ENCODE measurements at regions not wholly inside any gene's neighbourhood (a gene's known extent, or its start where the extent isn't known, plus 50 kb on each side); places are given as distances from the start of the nearest gene placed in this dataset.

DNA sequence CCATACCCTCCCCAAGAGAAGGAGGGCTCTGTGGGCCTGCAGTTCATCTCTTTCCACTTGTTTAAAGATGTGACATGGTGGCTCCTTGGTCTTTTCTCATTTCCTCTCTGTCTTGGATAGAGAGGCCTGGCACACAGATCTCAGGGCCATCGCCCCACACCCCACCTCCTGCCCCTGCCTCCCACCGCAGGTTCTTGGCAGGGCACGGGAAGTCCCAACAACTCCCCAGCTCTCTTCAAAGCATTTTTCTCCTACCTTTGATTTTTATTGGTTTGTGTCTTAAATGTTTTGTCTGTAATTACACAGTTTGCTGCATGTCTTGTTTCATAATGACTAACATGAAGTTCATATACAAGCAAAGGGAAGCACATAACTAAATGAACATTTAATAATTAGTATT is 178.5 kb upstream of the MSX2 start:
- no peaks in the 10 kb centered on the region for H3K36me3 ChIP-seq (ENCODE audit: control insufficient read depth in 3 of 3, insufficient read depth in 3 of 3, low read length in 3 of 3)
- H3K27ac ChIP-seq (ENCODE audit: low read depth, low read length): no peak overlapping the region
- no peak overlapping the region for H3K4me3 ChIP-seq (ENCODE audit: low read length in 3 of 3)
- H3K27me3 ChIP-seq (ENCODE audit: control insufficient read depth in 3 of 3, insufficient read depth in 3 of 3, low read length in 3 of 3): peaks cover 0 to 9% (median 6%) of the 10 kb centered on the region in 3 donors
- H3K4me1 ChIP-seq (ENCODE audit: control insufficient read depth in 3 of 3, insufficient read depth in 3 of 3, low read length in 3 of 3): no peaks in the 10 kb centered on the region
- no peaks in the 10 kb centered on the region for H3K9me3 ChIP-seq (ENCODE audit: control insufficient read depth in 3 of 3, low read length in 3 of 3)
- no peak overlapping the region for H3K9ac ChIP-seq (ENCODE audit: low read depth in 1 of 3, low read length in 3 of 3)

- no peak overlapping the region for H3K4me3 ChIP-seq (ENCODE audit: low read length in 3 of 3)
- no peaks in the 10 kb centered on the region for H3K36me3 ChIP-seq (ENCODE audit: control insufficient read depth in 3 of 3, insufficient read depth in 3 of 3, low read length in 3 of 3)
These were observed 176.6 kb upstream of the MSX2 start for GRCh38 chr5:174547814-174548213.

DNA sequence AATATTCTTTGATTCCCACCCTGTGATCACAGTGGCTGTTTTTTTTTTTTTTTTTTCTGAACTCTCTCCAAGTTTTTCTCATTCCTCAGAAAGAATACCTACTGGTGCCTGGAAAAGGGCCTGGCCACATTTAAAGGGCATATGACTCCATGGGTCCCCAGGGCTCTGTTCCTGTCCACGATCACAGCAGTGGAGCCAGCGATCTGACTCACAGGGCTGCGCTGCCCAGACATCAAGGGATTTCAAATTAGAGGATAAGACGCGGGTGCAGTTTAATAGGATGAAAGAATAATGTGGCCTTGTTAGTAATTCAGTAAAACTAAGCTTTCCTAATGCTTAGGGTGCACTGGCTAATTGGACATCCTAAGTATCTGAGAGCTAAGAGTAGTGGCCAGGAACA is 175.1 kb upstream of the MSX2 start:
- no peaks in the 10 kb centered on the region for H3K9me3 ChIP-seq (ENCODE audit: control insufficient read depth in 3 of 3, low read length in 3 of 3)

More at GRCh38 chr5:174547814-174548213, 176.6 kb upstream of the MSX2 start:
- Histone ChIP-seq H3K27ac (ENCODE audit: low read depth, low read length) (no peak overlapping the region), H3K9ac (ENCODE audit: low read depth in 1 of 3, low read length in 3 of 3) (no peak overlapping the region), H3K4me1 (ENCODE audit: control insufficient read depth in 3 of 3, insufficient read depth in 3 of 3, low read length in 3 of 3) (no peaks in the 10 kb centered on the region), H3K9me3 (ENCODE audit: control insufficient read depth in 3 of 3, low read length in 3 of 3) (no peaks in the 10 kb centered on the region), H3K27me3 (ENCODE audit: control insufficient read depth in 3 of 3, insufficient read depth in 3 of 3, low read length in 3 of 3) (peaks cover 0 to 14% (median 11%) of the 10 kb centered on the region in 3 donors)

GRCh38 chr5:174550026-174550425 is 174.4 kb upstream of the MSX2 start:
- Histone ChIP-seq H3K4me3 (ENCODE audit: low read length in 3 of 3) (no peak overlapping the region), H3K4me1 (ENCODE audit: control insufficient read depth in 3 of 3, insufficient read depth in 3 of 3, low read length in 3 of 3) (no peaks in the 10 kb centered on the region), H3K27me3 (ENCODE audit: control insufficient read depth in 3 of 3, insufficient read depth in 3 of 3, low read length in 3 of 3) (peaks cover 0 to 17% (median 11%) of the 10 kb centered on the region in 3 donors), H3K27ac (ENCODE audit: low read depth, low read length) (no peak overlapping the region), H3K9ac (ENCODE audit: low read depth in 1 of 3, low read length in 3 of 3) (no peak overlapping the region), H3K9me3 (ENCODE audit: control insufficient read depth in 3 of 3, low read length in 3 of 3) (no peaks in the 10 kb centered on the region), H3K36me3 (ENCODE audit: control insufficient read depth in 3 of 3, insufficient read depth in 3 of 3, low read length in 3 of 3) (no peaks in the 10 kb centered on the region)

More for the DNA sequence above, 175.1 kb upstream of the MSX2 start:
- peaks cover 0 to 17% (median 11%) of the 10 kb centered on the region in 3 donors for H3K27me3 ChIP-seq (ENCODE audit: control insufficient read depth in 3 of 3, insufficient read depth in 3 of 3, low read length in 3 of 3)
- no peak overlapping the region for H3K4me3 ChIP-seq (ENCODE audit: low read length in 3 of 3)
- no peak overlapping the region for H3K9ac ChIP-seq (ENCODE audit: low read depth in 1 of 3, low read length in 3 of 3)
- H3K36me3 ChIP-seq (ENCODE audit: control insufficient read depth in 3 of 3, insufficient read depth in 3 of 3, low read length in 3 of 3): no peaks in the 10 kb centered on the region
- no peak overlapping the region for H3K27ac ChIP-seq (ENCODE audit: low read depth, low read length)
- H3K4me1 ChIP-seq (ENCODE audit: control insufficient read depth in 3 of 3, insufficient read depth in 3 of 3, low read length in 3 of 3): no peaks in the 10 kb centered on the region

DNA sequence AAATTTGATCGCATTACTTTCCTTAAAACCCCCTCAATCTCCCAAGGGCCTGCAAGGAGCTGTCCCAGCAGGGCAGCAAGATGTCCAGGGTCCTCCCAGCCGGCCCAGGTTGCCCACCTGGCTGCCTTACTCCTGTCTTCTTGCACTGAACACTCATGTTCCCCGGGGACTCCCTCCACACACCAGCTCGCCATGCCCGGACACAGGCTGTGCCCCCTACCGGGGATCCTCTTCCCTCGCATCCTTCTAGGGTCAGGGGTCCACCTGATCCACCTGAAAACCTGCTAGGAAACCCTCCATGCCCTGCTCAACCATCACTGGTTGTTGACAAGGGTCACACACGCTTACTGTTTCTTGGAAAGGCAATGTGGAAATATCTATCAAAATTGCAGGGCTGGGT is 172.0 kb upstream of the MSX2 start:
- H3K4me1 ChIP-seq (ENCODE audit: control insufficient read depth in 3 of 3, insufficient read depth in 3 of 3, low read length in 3 of 3): no peaks in the 10 kb centered on the region
- no peak overlapping the region for H3K27ac ChIP-seq (ENCODE audit: low read depth, low read length)
- H3K36me3 ChIP-seq (ENCODE audit: control insufficient read depth in 3 of 3, insufficient read depth in 3 of 3, low read length in 3 of 3): no peaks in the 10 kb centered on the region
- H3K9ac ChIP-seq (ENCODE audit: low read depth in 1 of 3, low read length in 3 of 3): no peak overlapping the region
- no peak overlapping the region for H3K4me3 ChIP-seq (ENCODE audit: low read length in 3 of 3)
- no peaks in the 10 kb centered on the region for H3K9me3 ChIP-seq (ENCODE audit: control insufficient read depth in 3 of 3, low read length in 3 of 3)
- H3K27me3 ChIP-seq (ENCODE audit: control insufficient read depth in 3 of 3, insufficient read depth in 3 of 3, low read length in 3 of 3): peaks cover 0 to 17% (median 14%) of the 10 kb centered on the region in 3 donors

GRCh38 chr5:174553556-174553955 is 170.8 kb upstream of the MSX2 start:
- Histone ChIP-seq H3K9me3 (ENCODE audit: control insufficient read depth in 3 of 3, low read length in 3 of 3) (no peaks in the 10 kb centered on the region), H3K4me3 (ENCODE audit: low read length in 3 of 3) (no peak overlapping the region), H3K9ac (ENCODE audit: low read depth in 1 of 3, low read length in 3 of 3) (no peak overlapping the region), H3K27me3 (ENCODE audit: control insufficient read depth in 3 of 3, insufficient read depth in 3 of 3, low read length in 3 of 3) (peaks cover 0 to 19% (median 14%) of the 10 kb centered on the region in 3 donors), H3K4me1 (ENCODE audit: control insufficient read depth in 3 of 3, insufficient read depth in 3 of 3, low read length in 3 of 3) (no peaks in the 10 kb centered on the region), H3K36me3 (ENCODE audit: control insufficient read depth in 3 of 3, insufficient read depth in 3 of 3, low read length in 3 of 3) (no peaks in the 10 kb centered on the region), H3K27ac (ENCODE audit: low read depth, low read length) (no peak overlapping the region)

DNA sequence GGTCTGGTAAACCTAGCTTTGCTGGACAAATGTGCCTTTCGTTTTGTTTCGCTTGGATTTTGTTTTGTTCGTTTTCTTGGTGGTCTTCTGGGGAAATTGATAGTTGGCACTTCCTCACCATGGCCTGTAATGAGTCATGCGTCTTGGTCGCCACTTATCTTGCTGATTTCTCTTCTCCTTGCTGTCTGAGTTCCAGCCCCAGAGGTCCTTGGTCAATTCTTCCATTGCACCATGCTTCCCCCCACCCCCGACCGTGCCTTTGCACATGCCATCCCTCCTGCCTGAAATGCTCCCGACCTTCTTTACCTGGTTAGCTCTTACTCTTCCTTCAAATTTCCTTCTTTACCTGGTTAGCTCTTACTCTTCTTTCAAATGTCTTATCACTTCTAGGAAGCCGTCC is 168.7 kb upstream of the MSX2 start:
- H3K4me3 ChIP-seq (ENCODE audit: low read length in 3 of 3): no peak overlapping the region
- no peaks in the 10 kb centered on the region for H3K9me3 ChIP-seq (ENCODE audit: control insufficient read depth in 3 of 3, low read length in 3 of 3)
- H3K9ac ChIP-seq (ENCODE audit: low read depth in 1 of 3, low read length in 3 of 3): no peak overlapping the region
- H3K36me3 ChIP-seq (ENCODE audit: control insufficient read depth in 3 of 3, insufficient read depth in 3 of 3, low read length in 3 of 3): no peaks in the 10 kb centered on the region
- H3K27me3 ChIP-seq (ENCODE audit: control insufficient read depth in 3 of 3, insufficient read depth in 3 of 3, low read length in 3 of 3): peaks cover 0 to 21% (median 9%) of the 10 kb centered on the region in 3 donors
- H3K27ac ChIP-seq (ENCODE audit: low read depth, low read length): no peak overlapping the region
- no peaks in the 10 kb centered on the region for H3K4me1 ChIP-seq (ENCODE audit: control insufficient read depth in 3 of 3, insufficient read depth in 3 of 3, low read length in 3 of 3)

- no peaks in the 10 kb centered on the region for H3K9me3 ChIP-seq (ENCODE audit: control insufficient read depth in 3 of 3, low read length in 3 of 3)
- no peaks in the 10 kb centered on the region for H3K36me3 ChIP-seq (ENCODE audit: control insufficient read depth in 3 of 3, insufficient read depth in 3 of 3, low read length in 3 of 3)
- H3K27me3 ChIP-seq (ENCODE audit: control insufficient read depth in 3 of 3, insufficient read depth in 3 of 3, low read length in 3 of 3): peaks cover 0 to 25% (median 18%) of the 10 kb centered on the region in 3 donors
- H3K4me3 ChIP-seq (ENCODE audit: low read length in 3 of 3): no peak overlapping the region
- no peak overlapping the region for H3K27ac ChIP-seq (ENCODE audit: low read depth, low read length)
- no peak overlapping the region for H3K9ac ChIP-seq (ENCODE audit: low read depth in 1 of 3, low read length in 3 of 3)
- H3K4me1 ChIP-seq (ENCODE audit: control insufficient read depth in 3 of 3, insufficient read depth in 3 of 3, low read length in 3 of 3): no peaks in the 10 kb centered on the region
These were observed 167.6 kb upstream of the MSX2 start for GRCh38 chr5:174556756-174557155.

DNA sequence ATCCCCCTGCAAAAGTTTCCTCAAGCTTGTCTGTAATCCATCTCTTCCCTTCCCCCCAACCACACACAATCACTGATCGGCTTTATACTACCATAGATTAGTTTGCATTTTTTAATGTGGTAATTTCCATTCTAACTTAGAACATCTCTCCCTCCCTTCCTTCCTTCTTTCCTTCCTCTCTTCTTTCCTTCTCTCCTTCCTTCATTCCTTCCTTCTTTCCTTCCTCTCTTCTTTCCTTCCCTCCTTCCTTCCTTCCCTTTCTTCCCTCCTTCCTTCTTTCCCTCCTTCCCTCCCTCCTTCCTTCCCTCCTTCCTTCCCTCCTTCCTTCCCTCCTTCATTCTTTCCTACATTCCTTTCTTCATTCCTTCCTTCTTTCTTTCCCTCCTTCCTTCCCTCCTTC is 166.2 kb upstream of the MSX2 start:
- no peaks in the 10 kb centered on the region for H3K4me1 ChIP-seq (ENCODE audit: control insufficient read depth in 3 of 3, insufficient read depth in 3 of 3, low read length in 3 of 3)

DNA sequence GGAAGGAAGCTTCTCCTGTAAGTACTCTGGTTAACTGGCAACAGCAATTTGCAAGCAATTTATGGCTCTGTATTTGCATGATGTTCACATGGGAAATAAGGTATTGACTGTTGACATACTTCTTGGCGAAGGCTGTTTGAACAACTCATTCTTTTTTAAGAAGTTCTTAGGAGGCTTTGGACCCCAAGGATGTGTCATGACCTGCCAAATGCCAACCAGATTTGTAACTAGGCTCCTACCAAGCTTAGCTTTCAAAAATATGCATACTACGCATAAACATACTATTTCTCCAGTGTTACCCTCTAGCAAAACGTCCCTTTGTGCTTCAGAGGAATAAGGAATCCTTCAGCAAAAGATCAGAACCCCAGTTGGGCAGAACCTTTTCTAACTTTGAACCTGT is 165.2 kb upstream of the MSX2 start:
- no peak overlapping the region for H3K4me3 ChIP-seq (ENCODE audit: low read length in 3 of 3)
- H3K9ac ChIP-seq (ENCODE audit: low read depth in 1 of 3, low read length in 3 of 3): no peak overlapping the region
- H3K36me3 ChIP-seq (ENCODE audit: control insufficient read depth in 3 of 3, insufficient read depth in 3 of 3, low read length in 3 of 3): no peaks in the 10 kb centered on the region
- H3K27ac ChIP-seq (ENCODE audit: low read depth, low read length): no peak overlapping the region
- peaks cover 3 to 8% (median 5%) of the 10 kb centered on the region in 3 donors for H3K4me1 ChIP-seq (ENCODE audit: control insufficient read depth in 3 of 3, insufficient read depth in 3 of 3, low read length in 3 of 3)
- H3K27me3 ChIP-seq (ENCODE audit: control insufficient read depth in 3 of 3, insufficient read depth in 3 of 3, low read length in 3 of 3): peaks cover 0 to 20% (median 13%) of the 10 kb centered on the region in 3 donors
- H3K9me3 ChIP-seq (ENCODE audit: control insufficient read depth in 3 of 3, low read length in 3 of 3): no peaks in the 10 kb centered on the region

More for the DNA sequence above, 166.2 kb upstream of the MSX2 start:
- Histone ChIP-seq H3K27ac (ENCODE audit: low read depth, low read length) (no peak overlapping the region), H3K4me3 (ENCODE audit: low read length in 3 of 3) (no peak overlapping the region), H3K9me3 (ENCODE audit: control insufficient read depth in 3 of 3, low read length in 3 of 3) (no peaks in the 10 kb centered on the region), H3K9ac (ENCODE audit: low read depth in 1 of 3, low read length in 3 of 3) (no peak overlapping the region), H3K27me3 (ENCODE audit: control insufficient read depth in 3 of 3, insufficient read depth in 3 of 3, low read length in 3 of 3) (peaks cover 0 to 23% (median 13%) of the 10 kb centered on the region in 3 donors), H3K36me3 (ENCODE audit: control insufficient read depth in 3 of 3, insufficient read depth in 3 of 3, low read length in 3 of 3) (no peaks in the 10 kb centered on the region)
